Endodermal cell (in vitro differentiated cells): ENCODE measurements at regions not wholly inside any gene's neighbourhood (a gene's known extent, or its start where the extent isn't known, plus 50 kb on each side); places are given as distances from the start of the nearest gene placed in this dataset.

Source experiments
- DNase-seq: peaks from one replicate; pipeline ENCODE4 v3.0.0-alpha.2; 2017
- H3K27ac ChIP-seq: 2 replicates; pipeline ENCODE4 v1.5.1; 2013; ENCODE audit warnings: mild to moderate bottlenecking, low read depth, low read length, moderate library complexity
- H3K27me3 ChIP-seq: 2 replicates; pipeline ENCODE4 v1.6.1; 2013; ENCODE audit warnings: mild to moderate bottlenecking, low read length, moderate library complexity; ENCODE audit not compliant: insufficient read depth, control insufficient read depth, poor library complexity, severe bottlenecking
- H3K36me3 ChIP-seq: 2 replicates; pipeline ENCODE4 v1.7.0; 2013; ENCODE audit warnings: mild to moderate bottlenecking, low read length, moderate library complexity; ENCODE audit not compliant: control insufficient read depth, insufficient read depth
- H3K4me1 ChIP-seq: one replicate; pipeline ENCODE4 v1.7.0; 2013; ENCODE audit warnings: low read length; ENCODE audit not compliant: control insufficient read depth, insufficient read depth
- H3K4me3 ChIP-seq: 2 replicates; pipeline ENCODE4 v1.5.1; 2013; ENCODE audit warnings: mild to moderate bottlenecking, low read length, moderate library complexity
- H3K9ac ChIP-seq: 2 replicates; pipeline ENCODE4 v1.6.1; 2013; ENCODE audit warnings: mild to moderate bottlenecking, low read length, moderate library complexity; ENCODE audit not compliant: poor library complexity, severe bottlenecking; ENCODE audit errors: extremely low read depth
- H3K9me3 ChIP-seq: 2 replicates; pipeline ENCODE4 v1.6.1; 2013; ENCODE audit warnings: mild to moderate bottlenecking, low read length, moderate library complexity; ENCODE audit not compliant: control insufficient read depth
- H3K27ac Mint-ChIP-seq: 2 replicates; pipeline ENCODE4 v1.8.0; 2020; ENCODE audit warnings: mixed read lengths
- H3K27me3 Mint-ChIP-seq: 2 replicates; pipeline ENCODE4 v1.8.0; 2021; ENCODE audit warnings: mild to moderate bottlenecking, mixed read lengths; ENCODE audit not compliant: insufficient read depth
- H3K36me3 Mint-ChIP-seq: 2 replicates; pipeline ENCODE4 v1.8.0; 2020; ENCODE audit warnings: low read depth, mixed read lengths
- H3K4me1 Mint-ChIP-seq: 2 replicates; pipeline ENCODE4 v1.8.0; 2020; ENCODE audit warnings: mixed read lengths
- H3K4me3 Mint-ChIP-seq: 2 replicates; pipeline ENCODE4 v1.8.0; 2020; ENCODE audit warnings: mild to moderate bottlenecking, moderate library complexity, mixed read lengths
- H3K9me3 Mint-ChIP-seq: 2 replicates; pipeline ENCODE4 v1.8.0; 2020; ENCODE audit warnings: mild to moderate bottlenecking, mixed read lengths
- CTCF ChIP-seq: fragments of 200-600 bp; sonication (generic); conservative IDR thresholded peaks from 2 replicates; pipeline ENCODE4 v1.5.0; 2021; ENCODE audit warnings: antibody characterized with exemption, mild to moderate bottlenecking
- WGBS, 2 experiments: methylation state at CpG; one replicate each; pipeline versions ENCODE4 v1.1.5 to v1.1.7; 2013; ENCODE audit warnings: missing lambda C conversion rate in 2 of 2, mixed read lengths in 1 of 2; ENCODE audit not compliant: insufficient coverage in 1 of 2, insufficient read length in 1 of 2; 5-methylcytosine and 5-hydroxymethylcytosine counted together

- Histone ChIP-seq H3K27me3 (no peaks in the 10 kb centered on the region), H3K36me3 (no peaks in the 10 kb centered on the region), H3K9me3 (no peaks in the 10 kb centered on the region), H3K4me3 (no peak overlapping the region), H3K4me1 (no peaks in the 10 kb centered on the region), H3K27ac (no peak overlapping the region), H3K9ac (no peak overlapping the region)
- DNase-seq, result no peak
- no peaks in the 10 kb centered on the region for H3K9me3 Mint-ChIP-seq
- no peak for TF ChIP-seq CTCF
- no peaks in the 10 kb centered on the region for H3K4me1 Mint-ChIP-seq
- H3K4me3 Mint-ChIP-seq, result no peak overlapping the region
- no peaks in the 10 kb centered on the region for H3K36me3 Mint-ChIP-seq
- no peak overlapping the region for H3K27ac Mint-ChIP-seq
- H3K27me3 Mint-ChIP-seq, result peaks cover 2% of the 10 kb centered on the region
Measured at GRCh38 chr2:217444932-217445331, 557.9 kb downstream of the TNS1 start.

GRCh38 chr2:217444509-217444908, 558.3 kb downstream of the TNS1 start:
- Histone ChIP-seq H3K27me3 (no peaks in the 10 kb centered on the region), H3K9me3 (no peaks in the 10 kb centered on the region), H3K36me3 (no peaks in the 10 kb centered on the region), H3K4me3 (no peak overlapping the region), H3K27ac (no peak overlapping the region), H3K4me1 (no peaks in the 10 kb centered on the region), H3K9ac (no peak overlapping the region)
- Mint-ChIP-seq H3K4me1 (no peaks in the 10 kb centered on the region), H3K36me3 (no peaks in the 10 kb centered on the region), H3K27ac (no peak overlapping the region), H3K27me3 (peaks cover 2% of the 10 kb centered on the region), H3K9me3 (no peaks in the 10 kb centered on the region), H3K4me3 (no peak overlapping the region)
- TF ChIP-seq CTCF, result no peak
- no peak for DNase-seq

- no peak for DNase-seq
- Histone ChIP-seq H3K36me3 (no peaks in the 10 kb centered on the region), H3K9me3 (no peaks in the 10 kb centered on the region), H3K4me1 (no peaks in the 10 kb centered on the region), H3K9ac (no peak overlapping the region), H3K4me3 (no peak overlapping the region), H3K27me3 (no peaks in the 10 kb centered on the region), H3K27ac (no peak overlapping the region)
- H3K4me3 Mint-ChIP-seq, result no peak overlapping the region
- H3K27me3 Mint-ChIP-seq, result peaks cover 2% of the 10 kb centered on the region
- no peaks in the 10 kb centered on the region for H3K36me3 Mint-ChIP-seq
- H3K9me3 Mint-ChIP-seq, result no peaks in the 10 kb centered on the region
- no peaks in the 10 kb centered on the region for H3K4me1 Mint-ChIP-seq
- TF ChIP-seq CTCF, result no peak
- 86 to 95% methylated on average over 1 of the region's 1 CpG for WGBS, 2 experiments
- no peak overlapping the region for H3K27ac Mint-ChIP-seq
Measured at GRCh38 chr2:217443601-217444000, 559.2 kb downstream of the TNS1 start.
